Right lobe of liver (tissue), 6 donors: ENCODE measurements at regions not wholly inside any gene's neighbourhood (a gene's known extent, or its start where the extent isn't known, plus 50 kb on each side); places are given as distances from the start of the nearest gene placed in this dataset.

Experiments used
- ATAC-seq, 4 donors: fragments of 200-7000 bp; cut with Tn5 transposase; one replicate each; pipeline ENCODE4 v1.9.1; 2020; ENCODE audit warnings: mild to moderate bottlenecking in 4 of 4, moderate library complexity in 4 of 4
- DNase-seq, 3 donors: peaks; one replicate each; pipeline ENCODE4 v3.0.0-alpha.2; 2020
- H3K27ac ChIP-seq, 3 donors: fragments of 200-600 bp; one replicate each; pipeline ENCODE4 v1.8.0; 2022
- H3K27me3 ChIP-seq, 2 donors: fragments of 200-600 bp; one replicate each; pipeline ENCODE4 v1.8.0; 2022
- H3K36me3 ChIP-seq, 4 donors: fragments of 200-600 bp; sonication (generic) in 1 of 4; one replicate each; pipeline versions ENCODE4 v1.5.1 to v1.8.0; 2017 to 2022; ENCODE audit warnings: control low read depth in 1 of 4
- H3K4me1 ChIP-seq, 4 donors: fragments of 200-600 bp; sonication (generic) in 1 of 4; one replicate each; pipeline versions ENCODE4 v1.5.1 to v1.8.0; 2017 to 2022; ENCODE audit warnings: control low read depth in 1 of 4
- H3K4me3 ChIP-seq, 3 donors: fragments of 200-600 bp; one replicate each; pipeline ENCODE4 v1.8.0; 2022
- H3K9me3 ChIP-seq, 4 donors: fragments of 200-600 bp; sonication (generic) in 1 of 4; one replicate each; pipeline versions ENCODE4 v1.5.1 to v1.8.0; 2017 to 2022; ENCODE audit warnings: control low read depth in 1 of 4
- CTCF ChIP-seq, 4 donors: fragments of 200-600 bp in 3 of 4; fragments of 450-650 bp in 1 of 4; IDR thresholded peaks; one replicate each; pipeline versions ENCODE4 v1.5.1 to v1.8.0; 2016 to 2022; ENCODE audit warnings: antibody characterized with exemption in 4 of 4, mild to moderate bottlenecking in 2 of 4
- POLR2A ChIP-seq: fragments of 450-650 bp; IDR thresholded peaks from one replicate; pipeline ENCODE4 v1.6.1; 2017; ENCODE audit warnings: antibody characterized with exemption, mild to moderate bottlenecking
- WGBS: methylation state at CpG from one replicate; pipeline ENCODE4 v1.1.6; 2018; ENCODE audit warnings: low coverage, low lambda C conversion rate; ENCODE audit not compliant: insufficient coverage; ENCODE audit errors: missing lambda C conversion rate; 5-methylcytosine and 5-hydroxymethylcytosine counted together
- intact Hi-C, 2 donors: fragments of 100-400 bp; cut with DNase I; formaldehyde crosslinking; loops; one replicate each; pipeline versions ENCODE4 v1.11.2 to v1.14.1; 2022
- donor health status: DM: no; HTN: yes; CAD: no.
- donor health status: DM: no; HTN: no; CAD: no.
- donor health status: DM: no; HTN: no; CAD: no.
- donor health status: DM: no; HTN: yes; CAD: no.
- donor health status: DM: no; HTN: yes; CAD: no.

GRCh38 chr3:56966104-56966503 is 94.4 kb upstream of the SPATA12 start:
- no peak for TF ChIP-seq CTCF (IDR thresholded peaks at IDR 0.05)
- no peak for TF ChIP-seq POLR2A
- intact Hi-C loops = no loop called here
- no peaks in the 10 kb centered on the region for H3K27me3 ChIP-seq
- 92% methylated on average over 1 of the region's 1 CpG for WGBS
- DNase-seq (no peak), ATAC-seq (no peak)
- H3K36me3 ChIP-seq = no peaks in the 10 kb centered on the region
- H3K27ac ChIP-seq = no peak overlapping the region
- no peak overlapping the region for H3K4me3 ChIP-seq
- H3K4me1 ChIP-seq = no peaks in the 10 kb centered on the region
- no peaks in the 10 kb centered on the region for H3K9me3 ChIP-seq

GRCh38 chr3:56962922-56963321 is 97.5 kb upstream of the SPATA12 start:
- Histone ChIP-seq H3K27ac (no peak overlapping the region), H3K9me3 (no peaks in the 10 kb centered on the region), H3K4me3 (no peak overlapping the region), H3K4me1 (no peaks in the 10 kb centered on the region), H3K36me3 (no peaks in the 10 kb centered on the region), H3K27me3 (no peaks in the 10 kb centered on the region)
- no peak for ATAC-seq
- intact Hi-C loops = no loop called here
- TF ChIP-seq POLR2A (no peak), CTCF (IDR thresholded peaks at IDR 0.05) (no peak)
- WGBS = 86% methylated on average over 1 of the region's 2 CpGs
- DNase-seq = no peak

GRCh38 chr3:56962206-56962605 is 98.3 kb upstream of the SPATA12 start:
- H3K4me1 ChIP-seq = no peaks in the 10 kb centered on the region
- H3K4me3 ChIP-seq = no peak overlapping the region
- DNase-seq = no peak
- 78% methylated on average over 1 of the region's 3 CpGs for WGBS
- H3K9me3 ChIP-seq = no peaks in the 10 kb centered on the region
- TF ChIP-seq CTCF (IDR thresholded peaks at IDR 0.05) (no peak), POLR2A (no peak)
- H3K36me3 ChIP-seq = no peaks in the 10 kb centered on the region
- no peak for ATAC-seq
- intact Hi-C loops = no loop called here
- no peak overlapping the region for H3K27ac ChIP-seq
- H3K27me3 ChIP-seq = no peaks in the 10 kb centered on the region

GRCh38 chr3:56960234-56960917 is 100.1 kb upstream of the SPATA12 start:
- TF ChIP-seq CTCF (IDR thresholded peaks at IDR 0.05) (no peak), POLR2A (no peak)
- Histone ChIP-seq H3K27ac (no peak overlapping the region), H3K27me3 (no peaks in the 10 kb centered on the region), H3K4me1 (no peaks in the 10 kb centered on the region), H3K4me3 (no peak overlapping the region), H3K9me3 (no peaks in the 10 kb centered on the region), H3K36me3 (no peaks in the 10 kb centered on the region)
- 86% methylated on average over 5 of the region's 6 CpGs for WGBS
- intact Hi-C loops = no loop called here
- DNase-seq = no peak
- no peak for ATAC-seq

- H3K9me3 ChIP-seq = no peaks in the 10 kb centered on the region
- TF ChIP-seq POLR2A (no peak), CTCF (IDR thresholded peaks at IDR 0.05) (no peak)
- intact Hi-C loops = no loop called here
- ATAC-seq (no peak), DNase-seq (no peak)
- H3K27ac ChIP-seq = no peak overlapping the region
- no peaks in the 10 kb centered on the region for H3K27me3 ChIP-seq
- WGBS = 69% methylated on average over 2 of the region's 2 CpGs
- no peaks in the 10 kb centered on the region for H3K4me1 ChIP-seq
- no peaks in the 10 kb centered on the region for H3K36me3 ChIP-seq
- no peak overlapping the region for H3K4me3 ChIP-seq
Observed at GRCh38 chr3:56958879-56959278, 101.6 kb upstream of the SPATA12 start.
